Tongue (tissue), 1 donor: ENCODE measurements at regions not wholly inside any gene's neighbourhood (a gene's known extent, or its start where the extent isn't known, plus 50 kb on each side); places are given as distances from the start of the nearest gene placed in this dataset.

ENCODE experiments used
- DNase-seq: peaks from one replicate; pipeline ENCODE4 v3.0.0-alpha.2; 2015

DNA sequence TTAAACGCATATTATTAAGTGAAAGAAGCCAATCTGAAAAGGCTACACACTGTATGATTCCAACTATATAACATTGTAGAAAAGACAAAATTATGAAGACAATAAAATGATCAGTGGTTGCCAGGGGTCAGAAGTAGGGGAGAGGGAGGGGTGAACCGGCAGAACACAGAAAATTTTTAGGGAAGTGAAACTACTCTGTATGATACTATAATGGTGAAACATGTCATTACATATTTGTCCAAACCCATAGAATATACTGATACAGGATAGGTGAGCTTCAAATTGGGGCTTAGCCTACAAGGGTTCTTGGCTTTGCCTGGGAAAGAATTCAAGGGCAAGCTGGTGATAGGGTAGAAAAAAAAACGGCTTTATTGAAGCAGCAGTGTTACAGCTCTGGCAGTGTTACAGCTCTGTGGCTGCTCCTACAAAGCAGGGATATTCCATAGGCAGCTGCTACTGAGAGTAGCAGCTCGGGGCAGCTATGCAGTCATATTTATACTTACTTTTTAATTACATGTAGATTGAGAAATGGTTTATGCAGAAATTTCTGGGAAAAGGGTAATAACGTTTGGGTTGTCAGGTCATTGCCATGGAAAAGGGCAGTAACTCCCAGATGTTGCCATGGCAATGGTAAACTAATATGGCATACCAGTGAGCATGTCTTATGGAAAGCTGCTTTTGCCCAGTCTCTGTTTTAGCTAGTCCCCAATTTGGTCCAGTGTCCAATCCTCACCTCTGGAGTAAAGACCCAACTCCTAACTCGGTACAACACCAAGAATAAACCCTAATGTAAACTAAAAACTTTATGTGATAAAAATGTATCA, 125.1 kb upstream of the SLC25A36 start:
- DNase-seq: no peak

DNA sequence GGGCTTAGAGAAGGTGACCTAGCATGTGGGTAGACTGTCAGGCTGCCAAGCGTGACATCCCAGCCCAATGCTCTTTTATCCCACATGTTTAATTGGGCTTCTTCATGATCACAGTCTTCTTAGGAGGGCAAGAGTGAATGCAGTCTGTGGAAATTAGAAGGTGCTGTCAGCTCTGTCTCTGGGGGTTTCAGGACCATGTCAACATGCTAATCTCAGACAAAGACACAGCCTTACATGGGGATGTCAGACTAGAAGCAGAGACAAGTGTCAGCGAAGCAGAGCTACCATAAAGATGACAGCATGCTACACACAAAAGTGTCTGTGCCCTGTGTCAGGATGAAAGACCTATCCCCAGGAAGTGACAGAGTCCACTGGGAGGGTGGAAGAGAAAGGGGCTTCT, 120.1 kb upstream of the SLC25A36 start:
- no peak for DNase-seq

DNA sequence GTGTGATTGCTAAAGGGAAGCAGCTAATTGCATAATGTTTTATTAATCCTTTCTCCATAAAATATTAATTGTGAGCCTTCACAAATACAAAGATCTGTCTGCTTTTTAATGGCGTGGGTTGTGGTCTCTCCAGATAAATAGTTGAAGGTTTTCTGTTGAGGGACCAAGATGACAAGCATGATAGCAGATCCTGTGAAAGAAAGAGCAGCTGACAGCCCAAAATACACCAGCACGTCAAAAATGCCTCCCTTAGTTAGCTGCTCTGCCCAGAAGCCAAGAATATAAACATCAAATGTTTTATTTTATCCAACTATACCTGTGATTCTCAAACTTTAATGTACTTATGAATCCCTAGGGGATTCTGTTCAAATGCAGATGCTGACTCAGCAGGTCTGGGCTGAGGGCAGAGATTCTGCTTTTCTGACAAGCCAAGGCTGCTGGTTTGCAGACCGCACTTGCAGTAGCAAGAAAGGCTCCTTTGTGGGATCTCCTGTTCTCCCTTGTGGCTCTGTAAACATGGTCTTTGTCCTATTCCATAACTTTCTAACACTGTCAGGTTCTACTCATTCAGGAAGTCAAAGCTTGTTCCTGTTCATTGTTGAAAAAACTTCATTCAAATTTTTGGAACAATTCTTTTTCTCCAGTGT, 119.1 kb upstream of the SLC25A36 start:
- DNase-seq: peak; percentile 20

DNA sequence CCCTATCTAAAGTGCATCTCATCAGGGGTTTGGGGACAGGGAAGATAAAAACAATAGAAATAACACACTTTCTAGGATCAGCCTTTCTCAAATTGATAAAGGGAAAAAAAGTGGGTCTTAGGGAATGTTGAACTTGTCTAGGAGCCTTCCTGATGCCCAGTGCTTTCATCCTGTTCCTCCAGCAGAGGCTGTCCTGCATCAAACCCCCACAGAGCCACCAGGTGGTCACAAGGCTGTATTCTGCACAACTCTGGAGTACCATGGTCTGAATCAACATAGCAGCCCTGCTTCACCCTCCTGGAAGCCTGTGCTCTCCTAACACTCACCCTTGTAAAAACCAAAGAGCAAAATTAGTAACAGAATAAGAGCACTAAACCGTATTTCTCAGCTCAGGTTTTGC, 118.5 kb upstream of the SLC25A36 start:
- DNase-seq: no peak

DNA sequence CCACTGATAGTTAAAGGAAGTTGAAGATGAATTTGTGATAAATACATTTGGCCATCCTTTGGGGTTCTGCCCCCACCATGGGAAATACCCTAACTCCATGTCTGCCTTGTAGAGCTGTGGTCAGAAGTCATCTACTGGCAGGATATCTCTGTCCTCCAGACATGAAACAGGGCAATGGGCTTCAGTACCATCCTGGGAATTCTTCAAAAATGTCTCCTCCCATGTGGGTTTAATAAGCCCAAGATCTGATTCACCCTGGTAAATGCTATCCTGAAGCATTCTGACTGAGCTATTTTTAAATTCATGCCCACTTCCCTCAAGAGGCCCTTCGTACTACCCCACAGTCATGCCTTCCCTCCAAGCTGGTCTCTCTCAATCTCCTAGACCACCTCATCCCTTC, 113.7 kb upstream of the SLC25A36 start:
- DNase-seq: no peak

DNA sequence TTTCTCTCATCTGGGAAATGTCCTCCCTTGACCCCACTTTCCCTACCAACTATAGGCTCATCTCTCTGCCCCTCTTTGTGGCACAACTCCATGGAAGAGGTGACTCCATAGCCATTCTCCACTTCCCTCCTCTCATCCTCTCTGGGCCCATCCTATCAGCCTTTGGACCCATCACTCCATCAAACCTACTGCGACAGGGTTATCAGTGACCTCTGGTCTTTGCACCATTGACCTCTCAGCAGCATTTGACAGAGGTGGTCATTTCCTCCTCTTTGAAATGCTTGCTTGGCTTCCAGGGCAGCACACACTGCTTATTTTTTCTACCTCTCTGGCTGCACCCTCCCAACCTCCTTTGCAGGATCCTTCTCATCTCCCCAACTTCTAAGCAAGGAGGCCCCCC, 113.1 kb upstream of the SLC25A36 start:
- DNase-seq: no peak

DNA sequence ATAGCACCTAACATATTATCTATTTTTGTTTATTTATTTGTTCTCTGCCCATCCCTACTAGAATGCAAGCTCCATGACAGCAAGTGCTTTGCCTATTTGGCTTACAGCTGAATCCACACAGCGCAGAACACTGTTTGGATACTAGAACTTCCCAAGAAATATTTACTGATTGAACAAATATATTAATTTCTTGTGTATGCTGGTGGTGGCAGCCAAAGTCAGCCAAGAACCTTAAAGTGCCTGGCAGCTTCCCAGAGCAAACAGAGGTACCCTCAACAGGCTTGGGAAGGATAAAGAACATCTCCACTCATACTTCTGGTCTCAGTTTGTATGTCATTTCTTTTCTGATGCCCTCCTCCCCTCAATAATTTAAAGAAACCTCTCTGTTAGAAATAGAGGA, 111.8 kb upstream of the SLC25A36 start:
- no peak for DNase-seq

DNA sequence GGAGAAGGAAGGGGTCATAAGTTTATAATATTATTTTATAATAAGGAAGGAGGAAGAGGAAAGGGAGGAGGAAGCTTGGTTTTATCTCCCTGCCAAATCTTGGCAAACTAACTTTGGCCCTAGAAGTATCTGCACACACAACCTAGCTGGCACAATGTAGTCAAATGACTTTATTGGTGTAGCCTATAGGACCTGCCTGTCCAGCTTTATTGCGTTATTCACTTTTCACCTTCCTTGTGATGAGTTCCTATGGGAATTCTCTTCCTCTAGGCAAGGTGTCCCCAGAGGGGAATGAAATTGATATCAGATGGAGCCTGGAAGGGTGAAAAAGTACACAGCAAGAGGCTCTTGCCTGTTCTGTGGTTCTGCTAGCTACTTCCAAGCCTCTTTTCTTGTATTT, 111.2 kb upstream of the SLC25A36 start:
- DNase-seq: no peak

DNA sequence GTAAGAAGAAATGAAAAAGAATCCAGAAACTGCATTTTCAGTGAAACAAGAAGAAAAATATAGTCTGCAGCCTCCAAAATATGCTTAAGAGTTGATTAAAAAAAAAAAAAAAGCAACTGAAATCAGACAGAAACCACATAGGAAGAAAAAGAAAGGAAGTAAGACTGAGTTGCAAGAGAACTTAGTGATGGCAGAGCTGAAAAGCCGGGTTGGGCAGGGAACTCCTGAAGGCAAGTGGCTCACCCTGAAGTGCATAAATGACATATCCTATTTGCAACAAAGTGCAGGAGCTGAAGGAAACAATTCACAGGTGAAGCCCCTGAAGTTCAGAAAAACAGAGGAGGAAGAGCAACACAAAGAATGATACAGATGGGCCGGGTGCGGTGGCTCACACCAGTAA, 108.8 kb upstream of the SLC25A36 start:
- no peak for DNase-seq

DNA sequence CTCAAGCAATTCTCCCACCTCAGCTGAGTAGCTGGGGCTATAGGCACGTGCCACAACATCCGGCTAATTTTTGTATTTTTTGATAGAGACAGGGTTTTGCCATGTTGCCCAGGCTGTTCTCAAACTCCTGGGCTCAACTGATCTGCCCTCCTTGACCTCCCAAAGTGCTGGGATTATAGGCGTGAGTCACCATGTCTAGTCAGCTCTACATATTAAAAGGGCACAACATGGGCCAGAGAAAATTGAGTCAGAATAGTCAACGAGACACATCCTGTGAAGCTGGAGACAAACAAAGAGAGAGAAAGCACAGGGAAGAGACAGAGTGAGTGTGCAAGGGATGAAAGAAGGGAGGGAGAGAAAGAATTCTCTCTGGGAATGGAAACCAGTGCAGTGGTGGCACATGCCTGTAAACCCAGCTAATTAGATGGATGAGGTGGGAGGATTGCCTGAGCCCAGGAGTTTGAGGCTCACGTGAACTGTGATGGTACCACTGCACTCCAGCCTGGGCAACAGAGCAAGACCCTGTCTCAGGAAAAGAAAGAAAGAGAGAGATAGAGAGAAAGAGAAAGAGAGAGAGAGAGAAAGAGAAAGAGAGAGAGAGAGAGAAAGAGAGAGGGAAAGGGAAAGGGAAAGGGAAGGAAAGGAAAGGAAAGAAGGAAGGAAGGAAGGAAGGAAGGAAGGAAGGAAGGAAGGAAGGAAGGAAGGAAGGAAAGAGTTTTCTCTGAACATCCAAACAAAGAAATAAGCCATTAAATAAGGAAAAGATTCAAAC, 107.2 kb upstream of the SLC25A36 start:
- no peak for DNase-seq

DNA sequence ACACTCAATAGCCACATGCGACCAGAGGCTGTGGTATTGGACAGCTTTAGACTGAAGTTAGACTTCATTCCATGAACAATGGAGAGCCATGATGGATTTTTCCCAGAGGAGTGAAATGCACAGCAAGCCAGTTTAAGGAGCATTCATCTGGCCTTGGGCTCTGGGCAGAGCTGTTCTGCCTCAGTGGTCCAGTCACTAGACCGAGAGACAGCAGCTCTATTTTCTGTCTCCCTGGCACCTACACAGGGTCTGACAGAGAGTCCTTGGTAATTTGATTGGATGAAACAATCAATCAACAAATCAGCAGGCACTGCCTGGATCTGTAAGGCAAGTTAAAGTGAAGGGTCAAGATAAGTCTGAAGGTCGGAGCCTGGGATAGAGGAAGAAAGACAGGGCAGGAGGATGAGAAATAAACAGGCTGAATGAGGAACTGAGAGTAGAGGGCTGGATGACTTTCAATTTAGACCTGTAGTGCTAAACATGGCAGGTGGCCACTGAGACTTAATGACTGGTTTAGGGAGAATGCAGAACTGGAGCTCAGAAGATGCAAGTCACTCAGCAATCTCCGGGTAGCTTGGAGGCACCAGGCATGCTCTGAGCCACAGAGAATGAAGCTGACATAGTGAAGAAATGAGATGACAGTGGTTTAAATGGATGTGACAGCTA, 98.5 kb upstream of the SLC25A36 start:
- DNase-seq: no peak

DNA sequence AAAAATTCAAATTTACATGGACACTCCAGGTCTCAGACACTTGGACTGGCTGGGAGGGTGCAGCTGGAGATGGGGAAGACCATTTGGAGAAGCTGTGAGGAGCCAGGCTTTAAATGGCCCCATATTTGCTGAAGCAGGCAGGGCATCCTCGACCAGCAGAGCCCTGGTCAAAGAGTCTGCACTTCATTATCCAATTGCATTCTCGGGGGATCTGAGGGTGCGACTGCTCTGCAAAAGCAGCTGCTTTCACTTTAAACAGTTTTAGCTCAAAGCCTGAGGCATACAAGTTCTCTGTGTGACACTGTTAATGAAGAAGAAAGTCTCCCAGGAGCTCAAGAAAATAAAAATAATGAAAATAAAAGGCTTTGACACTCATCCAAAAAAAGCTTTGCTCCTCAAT, 98.0 kb upstream of the SLC25A36 start:
- no peak for DNase-seq

DNA sequence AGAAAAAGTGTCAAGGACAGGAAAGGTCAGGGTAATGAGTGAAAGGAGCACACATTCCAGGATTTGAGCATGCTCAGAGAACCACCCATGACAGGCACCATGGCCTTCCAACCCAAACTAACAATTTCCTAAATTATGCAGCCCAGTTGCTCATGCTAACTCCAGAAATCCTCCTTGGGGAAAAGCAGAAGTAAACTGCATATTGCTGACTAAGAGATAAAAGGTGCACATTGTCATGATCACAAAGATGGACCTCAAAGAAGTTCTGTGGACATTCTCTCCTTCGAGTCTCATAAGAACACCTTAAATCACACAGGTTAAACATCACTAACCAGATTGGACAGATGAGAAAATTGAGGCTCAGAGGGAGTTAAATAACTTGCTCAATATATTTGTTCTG, 97.6 kb upstream of the SLC25A36 start:
- DNase-seq: no peak

DNA sequence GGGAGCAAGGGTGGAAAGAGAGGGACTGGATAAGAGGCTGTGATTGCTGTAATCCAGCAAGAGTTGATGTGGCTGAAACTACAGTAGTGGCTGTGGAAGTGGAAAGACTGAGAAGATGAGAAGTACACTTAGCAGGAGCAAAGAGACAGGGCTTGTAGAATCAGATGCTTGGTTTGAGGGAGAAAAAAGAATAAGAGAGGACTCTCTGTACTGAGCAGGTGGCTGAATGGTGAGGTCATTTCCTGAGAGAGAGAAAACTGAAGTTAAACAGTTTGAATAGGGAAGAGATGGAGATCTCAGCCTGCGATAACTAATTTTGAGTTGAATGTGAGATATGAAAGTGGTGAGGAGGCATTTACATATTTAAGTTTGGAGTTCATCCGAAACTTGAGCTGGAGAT, 95.8 kb upstream of the SLC25A36 start:
- no peak for DNase-seq

DNA sequence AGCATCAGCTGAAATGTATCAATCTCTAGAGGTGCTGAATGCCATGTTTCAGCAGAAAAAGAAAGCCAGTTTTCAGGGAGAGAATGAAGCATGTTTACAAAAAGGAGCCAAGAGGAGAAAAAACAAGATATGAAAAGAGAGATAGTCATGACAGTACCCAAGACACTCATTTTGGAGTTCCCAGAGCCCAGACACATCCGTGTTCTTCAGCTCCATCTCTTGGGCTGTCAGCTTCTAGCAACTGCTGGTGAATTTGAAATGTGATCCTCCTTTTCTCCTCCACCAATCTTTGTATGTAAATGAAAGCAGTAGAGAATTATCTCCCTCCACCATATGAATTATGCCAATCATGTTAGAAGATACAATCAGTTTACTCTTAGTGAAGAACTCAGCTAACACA, 93.0 kb upstream of the SLC25A36 start:
- DNase-seq: peak; percentile 14

DNA sequence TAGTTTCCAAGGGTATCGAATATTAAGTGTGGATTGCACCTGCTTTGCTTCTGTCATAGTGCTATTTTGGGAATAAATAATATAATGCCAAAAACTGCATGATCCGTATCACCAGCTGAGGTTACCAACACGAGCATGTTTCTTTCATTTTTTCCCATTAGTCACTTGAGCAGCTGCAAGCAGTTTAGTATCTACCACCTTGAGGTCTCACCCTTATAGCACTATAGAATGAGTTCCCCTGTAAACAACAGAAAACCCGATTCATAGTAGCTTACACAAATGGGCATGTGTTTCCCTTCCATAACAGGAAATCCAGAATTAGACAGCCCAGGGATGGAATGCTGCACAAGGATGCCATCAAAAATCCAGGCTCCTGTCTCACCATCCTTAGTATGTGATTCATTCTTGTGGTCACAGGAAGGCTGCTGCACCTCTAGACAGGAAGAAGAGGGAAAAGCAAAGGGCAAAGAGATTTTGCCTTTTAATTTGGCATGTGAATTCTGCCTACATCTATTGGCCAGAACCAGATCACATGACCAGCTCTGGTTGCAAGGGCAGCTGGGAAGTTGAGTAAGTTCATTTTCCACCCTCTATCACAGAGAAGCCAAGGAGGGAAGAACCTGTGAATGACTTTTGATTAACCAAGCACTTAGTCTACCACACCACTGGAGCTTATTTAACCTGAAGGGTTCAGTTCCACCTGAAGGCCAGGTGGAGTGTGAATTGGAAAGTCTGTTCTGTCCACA, 91.3 kb upstream of the SLC25A36 start:
- peak; percentile 51 for DNase-seq

DNA sequence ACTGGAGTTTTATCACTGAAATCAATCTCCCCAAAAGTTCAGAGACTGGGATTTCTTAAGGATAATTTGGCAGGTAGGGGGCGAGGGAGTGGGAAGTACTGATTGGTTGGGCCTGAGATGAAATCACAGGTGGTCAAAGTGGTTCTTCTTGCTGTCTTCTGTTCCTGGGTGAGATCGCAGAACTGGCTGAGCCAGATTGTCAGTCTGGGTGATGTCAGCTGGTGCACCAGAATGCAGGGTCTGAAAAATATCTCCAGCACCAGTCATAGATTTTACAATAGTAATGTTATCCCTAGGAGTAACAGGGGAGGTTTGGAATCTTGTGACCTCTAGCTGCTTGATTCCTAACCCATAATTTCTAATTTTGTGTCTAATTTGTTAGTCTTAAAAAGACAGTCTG, 86.7 kb upstream of the SLC25A36 start:
- no peak for DNase-seq

DNA sequence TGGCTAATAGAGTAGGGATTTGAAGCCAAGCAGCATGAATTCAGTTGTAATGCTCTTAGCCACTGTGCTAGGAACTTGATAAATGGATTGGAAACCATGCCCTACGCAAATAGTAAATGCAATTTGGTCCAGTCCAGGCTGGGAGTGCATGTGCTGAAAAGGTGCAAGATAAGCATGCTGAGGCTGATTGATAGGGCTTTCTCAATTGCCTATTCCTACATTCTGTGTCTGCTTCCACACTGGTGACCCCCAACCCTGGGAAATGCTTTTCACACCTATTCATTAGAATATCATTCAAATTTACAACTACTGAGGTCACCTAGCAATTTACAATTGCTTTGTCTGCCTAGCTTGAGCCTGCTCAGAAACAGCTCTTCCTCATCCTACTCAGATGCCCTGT, 84.7 kb upstream of the SLC25A36 start:
- DNase-seq: no peak

DNA sequence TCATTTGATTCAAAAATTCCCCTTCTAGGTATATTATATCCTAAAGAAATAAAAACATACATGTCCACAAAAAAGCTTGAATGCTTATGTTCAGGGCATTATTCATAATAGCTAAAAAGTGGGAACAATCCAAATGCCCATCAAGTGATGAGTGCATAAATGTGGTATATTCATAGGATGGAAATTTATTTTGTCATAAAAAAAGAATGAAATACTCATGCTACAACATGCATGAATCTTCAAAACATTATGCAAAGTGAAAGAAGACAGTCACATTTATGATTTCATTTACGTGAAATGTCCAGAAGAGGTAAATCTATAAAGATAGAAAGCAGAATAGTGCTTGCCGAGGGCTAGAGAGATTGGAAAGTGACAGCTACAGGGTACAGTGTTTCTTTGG, 83.6 kb upstream of the SLC25A36 start:
- DNase-seq: no peak

DNA sequence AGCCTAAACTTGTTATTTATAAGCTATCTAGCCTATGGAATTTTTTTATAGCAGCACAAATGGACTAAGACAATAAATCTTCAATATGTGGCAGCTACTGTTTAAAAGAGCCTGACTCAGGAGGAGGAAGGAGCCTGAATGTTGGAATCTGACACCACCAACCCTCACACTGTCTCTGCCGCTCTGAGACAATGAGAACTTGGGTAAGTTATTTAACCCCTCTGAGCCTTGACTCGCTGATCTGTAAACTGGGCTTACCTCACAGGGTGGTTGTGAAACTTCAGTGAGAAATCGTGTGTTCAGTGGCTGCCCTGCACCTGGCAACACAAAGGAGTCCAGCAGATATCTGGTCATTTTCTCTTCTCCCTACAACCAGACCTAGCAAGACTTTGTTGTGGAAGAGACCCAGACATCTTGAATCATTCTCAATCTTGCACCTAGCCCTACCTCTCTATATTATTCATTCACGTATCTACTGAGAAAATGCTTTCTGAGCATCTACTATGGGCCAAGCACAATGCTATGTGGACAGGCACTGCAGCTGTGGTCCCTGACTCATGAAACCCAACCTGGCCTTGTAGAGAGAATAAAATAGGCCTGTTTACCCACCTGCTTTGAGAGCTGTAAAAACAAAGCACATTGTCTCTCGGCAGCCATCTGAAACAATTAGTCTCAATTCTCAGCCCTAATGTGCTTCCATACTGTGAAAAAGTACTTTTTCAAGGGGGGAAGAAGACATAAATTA, 81.9 kb upstream of the SLC25A36 start:
- DNase-seq: no peak

DNA sequence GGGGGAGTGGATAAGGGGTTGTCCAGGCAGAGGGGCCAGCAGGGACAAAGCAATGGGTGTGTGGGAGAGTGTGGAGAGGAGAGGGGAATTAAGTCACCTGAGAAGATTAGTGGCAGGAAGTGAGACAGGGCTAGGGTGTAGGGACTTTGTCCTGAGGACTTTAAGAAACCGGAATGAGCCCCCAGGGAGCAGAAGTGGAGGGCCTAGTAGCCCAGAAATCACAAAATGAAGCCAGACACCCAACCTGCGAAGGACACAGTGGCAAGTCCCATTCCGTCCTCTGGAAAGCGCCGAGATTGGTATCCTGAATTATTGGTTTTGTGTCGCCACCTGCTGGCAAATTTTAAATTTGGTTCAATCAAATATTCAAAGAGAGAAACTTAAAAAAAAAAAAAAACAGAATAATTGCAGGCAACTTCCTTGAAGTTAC, 78.0 kb upstream of the SLC25A36 start:
- peak; percentile 87 for DNase-seq
